Lung (tissue), 11 donors: ENCODE measurements at regions not wholly inside any gene's neighbourhood (a gene's known extent, or its start where the extent isn't known, plus 50 kb on each side); places are given as distances from the start of the nearest gene placed in this dataset.

Source experiments
- ATAC-seq: fragments of 200-7000 bp; cut with Tn5 transposase; one replicate; pipeline ENCODE4 v1.9.1; 2020; ENCODE audit warnings: moderate number of reproducible peaks; ENCODE audit not compliant: insufficient read depth, low FRiP score
- DNase-seq, 3 donors: peaks; one replicate each; pipeline ENCODE4 v3.0.0-alpha.2; 2013 to 2017
- H3K27ac ChIP-seq, 2 donors: one replicate each; pipeline ENCODE4 v1.5.1; 2013; ENCODE audit warnings: mild to moderate bottlenecking in 2 of 2, moderate library complexity in 2 of 2, control low read depth in 1 of 2, inconsistent platforms in 1 of 2, low read depth in 1 of 2, low read length in 1 of 2
- H3K27me3 ChIP-seq, 3 donors: one replicate each; pipeline ENCODE4 v1.5.1; 2013; ENCODE audit warnings: low read length in 2 of 3; ENCODE audit not compliant: control insufficient read depth in 3 of 3, insufficient read depth in 3 of 3
- H3K36me3 ChIP-seq, 4 donors: one replicate each; pipeline ENCODE4 v1.5.1; 2013; ENCODE audit warnings: low read length in 4 of 4, mild to moderate bottlenecking in 1 of 4, moderate library complexity in 1 of 4; ENCODE audit not compliant: control insufficient read depth in 4 of 4, insufficient read depth in 4 of 4
- H3K4me1 ChIP-seq, 5 donors: one replicate each; pipeline ENCODE4 v1.5.1; 2013; ENCODE audit warnings: low read length in 5 of 5, mild to moderate bottlenecking in 2 of 5, moderate library complexity in 1 of 5; ENCODE audit not compliant: control insufficient read depth in 5 of 5, insufficient read depth in 5 of 5
- H3K4me3 ChIP-seq: one replicate; pipeline ENCODE4 v1.5.1; 2013; ENCODE audit warnings: mild to moderate bottlenecking, control low read depth, moderate library complexity
- H3K9ac ChIP-seq, 2 donors: one replicate each; pipeline ENCODE4 v1.5.1; 2013; ENCODE audit warnings: low read length in 2 of 2, control low read depth in 1 of 2; ENCODE audit not compliant: insufficient read depth in 1 of 2
- H3K9me3 ChIP-seq, 4 donors: one replicate each; pipeline ENCODE4 v1.5.1; 2013; ENCODE audit warnings: low read length in 3 of 4, mild to moderate bottlenecking in 1 of 4, moderate library complexity in 1 of 4; ENCODE audit not compliant: control insufficient read depth in 4 of 4, insufficient read depth in 3 of 4
- WGBS, 2 donors: extraction: QIAGEN DNeasy Blood & Tissue Kit; methylation state at CpG; one replicate each; pipeline ENCODE4 v1.1.7; 2013; 5-methylcytosine and 5-hydroxymethylcytosine counted together
- TF ChIP-seq, protein P1 (sequence below): IDR thresholded peaks from 2 replicates; pipeline ENCODE4 v1.5.1; 2012; ENCODE audit warnings: mild to moderate bottlenecking; ENCODE audit errors: control extremely low read depth, extremely low read depth
- donor health status: control.
- donor health status: control.
- donor health status: Bipolar disorder and iron deficiency.
- donor health status: healthy.
- donor health status: DM: yes; HTN: yes; CAD: no.

- TF ChIP-seq, protein P1, sequence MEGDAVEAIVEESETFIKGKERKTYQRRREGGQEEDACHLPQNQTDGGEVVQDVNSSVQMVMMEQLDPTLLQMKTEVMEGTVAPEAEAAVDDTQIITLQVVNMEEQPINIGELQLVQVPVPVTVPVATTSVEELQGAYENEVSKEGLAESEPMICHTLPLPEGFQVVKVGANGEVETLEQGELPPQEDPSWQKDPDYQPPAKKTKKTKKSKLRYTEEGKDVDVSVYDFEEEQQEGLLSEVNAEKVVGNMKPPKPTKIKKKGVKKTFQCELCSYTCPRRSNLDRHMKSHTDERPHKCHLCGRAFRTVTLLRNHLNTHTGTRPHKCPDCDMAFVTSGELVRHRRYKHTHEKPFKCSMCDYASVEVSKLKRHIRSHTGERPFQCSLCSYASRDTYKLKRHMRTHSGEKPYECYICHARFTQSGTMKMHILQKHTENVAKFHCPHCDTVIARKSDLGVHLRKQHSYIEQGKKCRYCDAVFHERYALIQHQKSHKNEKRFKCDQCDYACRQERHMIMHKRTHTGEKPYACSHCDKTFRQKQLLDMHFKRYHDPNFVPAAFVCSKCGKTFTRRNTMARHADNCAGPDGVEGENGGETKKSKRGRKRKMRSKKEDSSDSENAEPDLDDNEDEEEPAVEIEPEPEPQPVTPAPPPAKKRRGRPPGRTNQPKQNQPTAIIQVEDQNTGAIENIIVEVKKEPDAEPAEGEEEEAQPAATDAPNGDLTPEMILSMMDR, result no peak
- no peaks in the 10 kb centered on the region for H3K9me3 ChIP-seq
- H3K9ac ChIP-seq, result no peak overlapping the region
- WGBS, 2 donors, result 53 to 55% methylated on average over 16 of the region's 16 CpGs
- H3K4me1 ChIP-seq, result no peaks in the 10 kb centered on the region
- H3K4me3 ChIP-seq, result no peak overlapping the region
- DNase-seq (no peak), ATAC-seq (no peak)
- H3K27me3 ChIP-seq, result peaks cover 0 to 4% (median 0%) of the 10 kb centered on the region in 3 donors
- no peaks in the 10 kb centered on the region for H3K36me3 ChIP-seq
- no peak overlapping the region for H3K27ac ChIP-seq
Observed at GRCh38 chr10:2839081-2839725, 228.1 kb upstream of the PFKP start.

DNA sequence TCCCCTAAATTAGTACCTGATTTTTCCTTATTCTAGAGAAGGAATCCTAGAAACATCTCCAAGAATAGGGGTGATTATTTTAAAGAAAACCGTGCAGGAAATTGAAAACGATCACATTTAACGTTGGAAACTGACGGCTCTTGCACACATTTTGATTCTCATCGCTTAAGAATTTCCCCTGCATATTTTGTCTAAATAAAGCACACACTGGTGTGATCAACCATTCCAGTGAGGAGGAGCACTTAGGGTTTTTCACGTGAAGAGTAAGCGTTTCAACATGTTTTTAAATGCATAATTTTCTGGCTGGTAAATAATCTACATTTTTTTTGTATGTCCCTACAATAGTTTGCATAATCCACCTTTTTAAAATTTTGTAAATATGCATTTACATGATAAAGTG lies 229.7 kb upstream of the PFKP start:
- no peak overlapping the region for H3K4me3 ChIP-seq
- no peak overlapping the region for H3K27ac ChIP-seq
- TF ChIP-seq, protein P1, result no peak
- H3K27me3 ChIP-seq, result peaks cover 0 to 4% (median 0%) of the 10 kb centered on the region in 3 donors
- no peaks in the 10 kb centered on the region for H3K36me3 ChIP-seq
- ATAC-seq (no peak), DNase-seq (no peak)
- no peaks in the 10 kb centered on the region for H3K9me3 ChIP-seq
- WGBS, 2 donors, result 68 to 79% methylated on average over 7 of the region's 7 CpGs
- H3K9ac ChIP-seq, result no peak overlapping the region
- H3K4me1 ChIP-seq, result no peaks in the 10 kb centered on the region

DNA sequence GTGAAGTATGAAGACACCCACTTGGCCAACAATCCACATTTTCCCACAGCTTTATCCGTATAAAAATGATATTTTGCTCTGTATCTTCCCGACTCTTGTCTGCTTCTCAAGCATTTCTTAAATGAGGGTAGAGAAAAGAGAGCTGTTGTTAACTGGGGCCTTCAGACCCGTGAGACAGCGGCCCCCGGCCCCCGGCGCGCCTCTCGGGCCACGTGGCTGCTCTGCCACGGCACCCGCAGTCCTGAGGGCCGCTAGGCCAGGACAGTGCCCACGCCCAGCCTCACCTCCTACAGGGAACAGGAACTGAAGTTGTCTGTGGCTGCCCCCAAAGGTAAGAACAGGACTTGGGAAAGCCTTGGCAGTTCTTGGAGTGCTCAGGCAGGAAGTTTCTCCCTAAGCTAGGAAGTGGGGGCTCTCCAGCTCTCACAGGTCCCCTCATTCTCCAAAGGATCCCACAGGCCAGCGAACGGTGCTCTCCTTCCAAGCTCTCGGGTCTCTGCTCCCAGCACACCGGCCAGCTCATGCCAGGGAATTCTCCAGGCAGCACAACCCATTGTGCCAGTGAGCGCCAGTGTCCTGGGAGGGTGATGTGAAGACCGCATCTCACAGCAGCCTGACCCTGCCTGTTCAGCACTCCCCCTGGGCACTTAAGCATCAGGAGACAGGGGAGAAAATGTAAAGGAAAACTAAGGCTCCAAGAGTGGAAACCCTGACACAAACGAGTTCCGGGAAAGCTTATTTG lies 230.3 kb upstream of the PFKP start:
- Histone ChIP-seq H3K27me3 (peaks cover 0 to 4% (median 0%) of the 10 kb centered on the region in 3 donors), H3K4me1 (no peaks in the 10 kb centered on the region), H3K27ac (no peak overlapping the region), H3K4me3 (no peak overlapping the region), H3K9ac (no peak overlapping the region), H3K36me3 (no peaks in the 10 kb centered on the region), H3K9me3 (no peaks in the 10 kb centered on the region)
- DNase-seq, result no peak
- 89 to 91% methylated on average over 22 of the region's 22 CpGs for WGBS, 2 donors
- TF ChIP-seq, protein P1, result no peak
- ATAC-seq, result no peak
